A673 (cell line): ENCODE measurements at regions not wholly inside any gene's neighbourhood (a gene's known extent, or its start where the extent isn't known, plus 50 kb on each side); places are given as distances from the start of the nearest gene placed in this dataset.

ENCODE experiments used
- BruUV-seq: library from RNA; stranded (reverse); fragments of 400-500 nt; replicated peaks from 2 replicates; lab custom pipeline; 2021; lab: Mats Ljungman, UMichigan
- CTCF ChIA-PET: fragments of 300-600 bp; sonication (Branson Sonifier 250); formaldehyde crosslinking; loops from one replicate; lab custom pipeline; 2022; ENCODE audit warnings: antibody characterized with exemption; lab: Charles Lee
- POLR2A ChIA-PET: fragments of 300-600 bp; sonication (Branson Sonifier 250); formaldehyde crosslinking; loops from one replicate; lab custom pipeline; 2022; ENCODE audit warnings: antibody characterized with exemption; ENCODE audit not compliant: low non-redundant PET; lab: Charles Lee
- DNase-seq: peaks from one replicate; pipeline ENCODE4 v3.0.0-alpha.2; 2015; ENCODE audit warnings: low spot score
- H3K27ac ChIP-seq: fragments of 200-600 bp; sonication (generic); 2 replicates; pipeline ENCODE4 v1.5.1; 2016; ENCODE audit warnings: mixed run types, low read depth, mild to moderate bottlenecking, mixed read lengths, antibody characterized with exemption, low read length; ENCODE audit not compliant: poor library complexity, severe bottlenecking
- H3K27me3 ChIP-seq: fragments of 200-600 bp; sonication (generic); replicated peaks from 2 replicates; pipeline ENCODE4 v1.6.1; 2017; ENCODE audit warnings: mixed run types, low read depth, mild to moderate bottlenecking, mixed read lengths, antibody characterized with exemption, low read length; ENCODE audit not compliant: insufficient read depth, poor library complexity
- H3K36me3 ChIP-seq: fragments of 200-600 bp; sonication (generic); 2 replicates; pipeline ENCODE4 v1.6.1; 2016; ENCODE audit warnings: mixed run types, mild to moderate bottlenecking, mixed read lengths, antibody characterized with exemption, low read length; ENCODE audit not compliant: insufficient read depth, poor library complexity, severe bottlenecking
- H3K4me1 ChIP-seq: fragments of 200-600 bp; sonication (generic); 2 replicates; pipeline ENCODE4 v1.6.1; 2017; ENCODE audit warnings: mixed run types, mild to moderate bottlenecking, mixed read lengths, antibody characterized with exemption, low read length; ENCODE audit not compliant: insufficient read depth, poor library complexity, severe bottlenecking
- H3K4me3 ChIP-seq: fragments of 200-600 bp; sonication (generic); 2 replicates; pipeline ENCODE4 v1.5.1; 2016; ENCODE audit warnings: low read depth, mixed run types, mild to moderate bottlenecking, mixed read lengths, low read length; ENCODE audit not compliant: poor library complexity, severe bottlenecking
- H3K9me3 ChIP-seq: fragments of 200-600 bp; sonication (generic); 2 replicates; pipeline ENCODE4 v1.6.1; 2016; ENCODE audit warnings: mixed run types, low read depth, mild to moderate bottlenecking, mixed read lengths, antibody characterized with exemption, low read length; ENCODE audit not compliant: poor library complexity, severe bottlenecking
- CTCF ChIP-seq: fragments of 300-800, 200-600 bp; sonication (generic); conservative IDR thresholded peaks from 2 replicates; pipeline ENCODE4 v1.5.1; 2017; ENCODE audit warnings: low read depth, mild to moderate bottlenecking, antibody characterized with exemption, low read length, moderate library complexity, mixed read lengths
- EZH2 ChIP-seq: fragments of 200-600 bp; sonication (generic); IDR thresholded peaks from 2 replicates; pipeline ENCODE4 v1.6.1; 2017; ENCODE audit warnings: borderline replicate concordance, low read depth, mild to moderate bottlenecking, mixed read lengths, antibody characterized with exemption, low read length; ENCODE audit not compliant: poor library complexity, severe bottlenecking
- intact Hi-C: fragments of 100-400 bp; cut with micrococcal nuclease; formaldehyde crosslinking; loops from one replicate; pipeline ENCODE4 v1.10.0; 2022; ENCODE audit not compliant: unreplicated experiment

GRCh38 chr16:55214412-55214811, 109.6 kb upstream of the IRX6 start:
- Histone ChIP-seq H3K36me3 (no peaks in the 10 kb centered on the region), H3K4me3 (no peak overlapping the region), H3K27me3 (no peaks in the 10 kb centered on the region), H3K4me1 (no peaks in the 10 kb centered on the region), H3K27ac (no peak overlapping the region), H3K9me3 (no peaks in the 10 kb centered on the region)
- BruUV-seq = no TSS peak
- no peak for DNase-seq
- POLR2A ChIA-PET = no interaction called here
- TF ChIP-seq EZH2 = no peak
- no peak for TF ChIP-seq CTCF
- intact Hi-C loops = no loop called here
- CTCF ChIA-PET = no interaction called here

- BruUV-seq = no TSS peak
- intact Hi-C loops = no loop called here
- ChIA-PET POLR2A (no interaction called here), CTCF (no interaction called here)
- H3K4me3 ChIP-seq = no peak overlapping the region
- DNase-seq = no peak
- H3K27ac ChIP-seq = no peak overlapping the region
- TF ChIP-seq EZH2 (no peak), CTCF (no peak)
- no peaks in the 10 kb centered on the region for H3K36me3 ChIP-seq
- no peaks in the 10 kb centered on the region for H3K4me1 ChIP-seq
- H3K9me3 ChIP-seq = no peaks in the 10 kb centered on the region
- no peaks in the 10 kb centered on the region for H3K27me3 ChIP-seq
These were observed 109.0 kb upstream of the IRX6 start for GRCh38 chr16:55214974-55215494.

- H3K27ac ChIP-seq = no peak overlapping the region
- no peak overlapping the region for H3K4me3 ChIP-seq
- ChIA-PET POLR2A (no interaction called here), CTCF (no interaction called here)
- no peaks in the 10 kb centered on the region for H3K27me3 ChIP-seq
- no peak for DNase-seq
- no peaks in the 10 kb centered on the region for H3K9me3 ChIP-seq
- H3K4me1 ChIP-seq = no peaks in the 10 kb centered on the region
- intact Hi-C loops = no loop called here
- BruUV-seq = no TSS peak
- no peak for TF ChIP-seq EZH2
- TF ChIP-seq CTCF = no peak
- H3K36me3 ChIP-seq = no peaks in the 10 kb centered on the region
These were observed 106.6 kb upstream of the IRX6 start for GRCh38 chr16:55217392-55217791.
